T-cell (primary cell): ENCODE measurements at regions not wholly inside any gene's neighbourhood (a gene's known extent, or its start where the extent isn't known, plus 50 kb on each side); places are given as distances from the start of the nearest gene placed in this dataset.

Experiments
- ATAC-seq, 4 experiments: fragments of 200-7000 bp in 3 of 4; fragments of 150-1000 bp in 1 of 4; cut with Tn5 transposase; replicated peaks in 1 of 4; 1 replicate in 3 of 4; 2 replicates in 1 of 4; pipeline ENCODE4 v1.10.0; 2021; ENCODE audit warnings: moderate library complexity in 3 of 4, mild to moderate bottlenecking in 2 of 4, moderate number of reproducible peaks in 1 of 4
- CTCF ChIA-PET, 2 donors: fragments of 300-600 bp; sonication (Branson Sonifier 250); formaldehyde crosslinking; loops; one replicate each; lab custom pipeline; 2022; ENCODE audit warnings: antibody characterized with exemption in 2 of 2; lab: Charles Lee
- POLR2A ChIA-PET, 2 donors: fragments of 300-600 bp; sonication (Branson Sonifier 250); formaldehyde crosslinking; loops; one replicate each; lab custom pipeline; 2022; ENCODE audit warnings: antibody characterized with exemption in 2 of 2; lab: Charles Lee
- DNase-seq, 35 experiments: peaks; one replicate each; pipeline versions ENCODE4 v3.0.0 to v3.0.0-alpha.2; 2013 to 2023
- H3K27ac ChIP-seq: one replicate; pipeline ENCODE4 v1.5.1; 2013; ENCODE audit warnings: low read length
- H3K27me3 ChIP-seq, 2 experiments: replicated peaks in 1 of 2; 1 replicate in 1 of 2; 2 replicates in 1 of 2; pipeline versions ENCODE4 v1.6.1 to v1.7.0; 2013; ENCODE audit warnings: low read length in 1 of 2, mixed read lengths in 1 of 2; ENCODE audit not compliant: control insufficient read depth in 2 of 2, insufficient read depth in 2 of 2; ENCODE audit errors: extremely low read depth in 1 of 2
- H3K36me3 ChIP-seq, 2 donors: 1 replicate in 1 of 2; 2 replicates in 1 of 2; pipeline versions ENCODE4 v1.6.1 to v1.7.0; 2013; ENCODE audit warnings: low read length in 1 of 2; ENCODE audit not compliant: control insufficient read depth in 2 of 2, insufficient read depth in 1 of 2; ENCODE audit errors: extremely low read depth in 1 of 2
- H3K4me1 ChIP-seq, 2 experiments: 1 replicate in 1 of 2; 2 replicates in 1 of 2; pipeline versions ENCODE4 v1.6.1 to v1.7.0; 2013; ENCODE audit warnings: low read length in 2 of 2, mixed read lengths in 1 of 2; ENCODE audit not compliant: insufficient read depth in 2 of 2, control insufficient read depth in 1 of 2; ENCODE audit errors: extremely low read depth in 1 of 2
- H3K4me3 ChIP-seq, 2 donors: 1 replicate in 1 of 2; 2 replicates in 1 of 2; pipeline versions ENCODE4 v1.5.1 to v1.7.0; 2013; ENCODE audit warnings: mild to moderate bottlenecking in 2 of 2, low read length in 1 of 2, moderate library complexity in 1 of 2; ENCODE audit not compliant: control insufficient read depth in 1 of 2; ENCODE audit errors: extremely low read depth in 1 of 2
- H3K9me3 ChIP-seq: 2 replicates; pipeline ENCODE4 v1.7.0; 2013
- H3K27ac Mint-ChIP-seq, 2 donors: one replicate each; pipeline ENCODE4 v1.8.0; 2020 to 2021; ENCODE audit warnings: mild to moderate bottlenecking in 2 of 2, mixed read lengths in 2 of 2
- H3K27me3 Mint-ChIP-seq, 2 donors: one replicate each; pipeline ENCODE4 v1.8.0; 2021 to 2022; ENCODE audit warnings: mixed read lengths in 2 of 2
- H3K36me3 Mint-ChIP-seq: one replicate; pipeline ENCODE4 v1.8.0; 2021; ENCODE audit warnings: mixed read lengths
- H3K4me1 Mint-ChIP-seq, 3 donors: one replicate each; pipeline ENCODE4 v1.8.0; 2020 to 2022; ENCODE audit warnings: mixed read lengths in 3 of 3, mild to moderate bottlenecking in 1 of 3
- H3K4me3 Mint-ChIP-seq, 3 donors: one replicate each; pipeline ENCODE4 v1.8.0; 2020 to 2022; ENCODE audit warnings: mild to moderate bottlenecking in 3 of 3, mixed read lengths in 3 of 3, moderate library complexity in 3 of 3
- H3K9me3 Mint-ChIP-seq, 3 donors: one replicate each; pipeline ENCODE4 v1.8.0; 2020 to 2022; ENCODE audit warnings: mixed read lengths in 3 of 3
- WGBS: methylation state at CpG from one replicate; pipeline ENCODE4 v1.1.5; 2013; ENCODE audit warnings: missing lambda C conversion rate; ENCODE audit not compliant: insufficient coverage; 5-methylcytosine and 5-hydroxymethylcytosine counted together

GRCh38 chr5:166651234-166651633 lies 1640.2 kb upstream of the WWC1 start:
- peaks cover 8 to 11% (median 11%) of the 10 kb centered on the region in 3 donors for H3K9me3 Mint-ChIP-seq
- H3K27me3 Mint-ChIP-seq = no peaks in the 10 kb centered on the region
- Histone ChIP-seq H3K27ac (no peak overlapping the region), H3K9me3 (peaks cover 2% of the 10 kb centered on the region), H3K36me3 (no peaks in the 10 kb centered on the region), H3K4me3 (no peak overlapping the region), H3K4me1 (no peaks in the 10 kb centered on the region), H3K27me3 (no peaks in the 10 kb centered on the region)
- H3K36me3 Mint-ChIP-seq = no peaks in the 10 kb centered on the region
- no peak overlapping the region for H3K27ac Mint-ChIP-seq
- POLR2A ChIA-PET = no interaction called here
- H3K4me3 Mint-ChIP-seq = no peak overlapping the region
- H3K4me1 Mint-ChIP-seq = no peaks in the 10 kb centered on the region
- ATAC-seq (no peak), DNase-seq (no peak)
- CTCF ChIA-PET = no interaction called here
- no CpG with 5 or more reads among the region's 1 CpG for WGBS

- Histone ChIP-seq H3K9me3 (peaks cover 2% of the 10 kb centered on the region), H3K27ac (no peak overlapping the region), H3K36me3 (no peaks in the 10 kb centered on the region), H3K4me1 (no peaks in the 10 kb centered on the region), H3K4me3 (no peak overlapping the region), H3K27me3 (no peaks in the 10 kb centered on the region)
- Mint-ChIP-seq H3K4me1 (no peaks in the 10 kb centered on the region), H3K4me3 (no peak overlapping the region), H3K9me3 (peaks cover 16 to 30% (median 17%) of the 10 kb centered on the region in 3 donors), H3K27me3 (no peaks in the 10 kb centered on the region), H3K27ac (no peak overlapping the region), H3K36me3 (no peaks in the 10 kb centered on the region)
- 43% methylated on average over 1 of the region's 1 CpG for WGBS
- POLR2A ChIA-PET = no interaction called here
- ATAC-seq = no peak
- CTCF ChIA-PET = no interaction called here
- no peak for DNase-seq
Observed at GRCh38 chr5:166671811-166672210, 1619.6 kb upstream of the WWC1 start.

GRCh38 chr5:166672431-166672830 lies 1619.0 kb upstream of the WWC1 start:
- POLR2A ChIA-PET = no interaction called here
- H3K4me3 Mint-ChIP-seq = no peak overlapping the region

GRCh38 chr5:166677891-166678290 lies 1613.6 kb upstream of the WWC1 start:
- H3K4me3 ChIP-seq = no peak overlapping the region
- Mint-ChIP-seq H3K36me3 (no peaks in the 10 kb centered on the region), H3K4me1 (no peaks in the 10 kb centered on the region), H3K27me3 (no peaks in the 10 kb centered on the region), H3K4me3 (no peak overlapping the region), H3K27ac (no peak overlapping the region), H3K9me3 (peaks cover 10 to 24% (median 16%) of the 10 kb centered on the region in 3 donors)
- no peak overlapping the region for H3K27ac ChIP-seq
- no peak for ATAC-seq
- DNase-seq = no peak
- no peaks in the 10 kb centered on the region for H3K9me3 ChIP-seq
- CTCF ChIA-PET = no interaction called here
- no peaks in the 10 kb centered on the region for H3K4me1 ChIP-seq
- no peaks in the 10 kb centered on the region for H3K27me3 ChIP-seq
- POLR2A ChIA-PET = no interaction called here
- 20% methylated on average over 1 of the region's 2 CpGs for WGBS
- H3K36me3 ChIP-seq = no peaks in the 10 kb centered on the region

More at GRCh38 chr5:166672431-166672830, 1619.0 kb upstream of the WWC1 start:
- Histone ChIP-seq H3K4me3 (no peak overlapping the region), H3K9me3 (peaks cover 2% of the 10 kb centered on the region), H3K36me3 (no peaks in the 10 kb centered on the region), H3K4me1 (no peaks in the 10 kb centered on the region), H3K27me3 (no peaks in the 10 kb centered on the region), H3K27ac (no peak overlapping the region)
- CTCF ChIA-PET = no interaction called here
- Mint-ChIP-seq H3K27me3 (no peaks in the 10 kb centered on the region), H3K4me1 (no peaks in the 10 kb centered on the region), H3K36me3 (no peaks in the 10 kb centered on the region), H3K27ac (no peak overlapping the region), H3K9me3 (peaks cover 16 to 30% (median 17%) of the 10 kb centered on the region in 3 donors)
- DNase-seq = no peak
- no CpG with 5 or more reads among the region's 1 CpG for WGBS
- no peak for ATAC-seq

- H3K9me3 Mint-ChIP-seq = peaks cover 10 to 25% (median 16%) of the 10 kb centered on the region in 3 donors
- ChIA-PET CTCF (interaction anchor here in 1 of 2 donors (0.5 kb wide), 1 partner anchor 9 kb away, joined by 3 read pairs; no protein-coding TSS in a partner anchor), POLR2A (no interaction called here)
- H3K27me3 Mint-ChIP-seq = no peaks in the 10 kb centered on the region
- H3K27me3 ChIP-seq = no peaks in the 10 kb centered on the region
- H3K9me3 ChIP-seq = no peaks in the 10 kb centered on the region
- H3K4me3 Mint-ChIP-seq = no peak overlapping the region
- no peak overlapping the region for H3K27ac ChIP-seq
- ATAC-seq (no peak), DNase-seq (no peak)
- WGBS = 83% methylated on average over 4 of the region's 5 CpGs
- no peaks in the 10 kb centered on the region for H3K4me1 ChIP-seq
- H3K36me3 ChIP-seq = no peaks in the 10 kb centered on the region
- no peak overlapping the region for H3K27ac Mint-ChIP-seq
- no peaks in the 10 kb centered on the region for H3K4me1 Mint-ChIP-seq
- no peak overlapping the region for H3K4me3 ChIP-seq
- no peaks in the 10 kb centered on the region for H3K36me3 Mint-ChIP-seq
Observed at GRCh38 chr5:166679331-166679730, 1612.1 kb upstream of the WWC1 start.

GRCh38 chr5:166695326-166695725 lies 1596.1 kb upstream of the WWC1 start:
- ATAC-seq (no peak), DNase-seq (no peak)
- H3K27ac ChIP-seq = no peak overlapping the region
- ChIA-PET POLR2A (no interaction called here), CTCF (no interaction called here)
- WGBS = 92% methylated on average over 2 of the region's 4 CpGs
- H3K4me3 Mint-ChIP-seq = no peak overlapping the region
- no peaks in the 10 kb centered on the region for H3K9me3 ChIP-seq
- no peak overlapping the region for H3K4me3 ChIP-seq
- no peaks in the 10 kb centered on the region for H3K36me3 ChIP-seq
- no peaks in the 10 kb centered on the region for H3K4me1 ChIP-seq
- H3K27me3 ChIP-seq = no peaks in the 10 kb centered on the region
- H3K4me1 Mint-ChIP-seq = no peaks in the 10 kb centered on the region
- no peak overlapping the region for H3K27ac Mint-ChIP-seq
- peaks cover 11 to 16% (median 15%) of the 10 kb centered on the region in 3 donors for H3K9me3 Mint-ChIP-seq
- H3K27me3 Mint-ChIP-seq = no peaks in the 10 kb centered on the region
- no peaks in the 10 kb centered on the region for H3K36me3 Mint-ChIP-seq

- Mint-ChIP-seq H3K4me3 (no peak overlapping the region), H3K4me1 (no peaks in the 10 kb centered on the region), H3K9me3 (peaks cover 13 to 25% (median 19%) of the 10 kb centered on the region in 3 donors), H3K27ac (no peak overlapping the region), H3K27me3 (no peaks in the 10 kb centered on the region), H3K36me3 (no peaks in the 10 kb centered on the region)
- Histone ChIP-seq H3K4me3 (no peak overlapping the region), H3K27me3 (no peaks in the 10 kb centered on the region), H3K36me3 (no peaks in the 10 kb centered on the region), H3K27ac (no peak overlapping the region), H3K4me1 (no peaks in the 10 kb centered on the region), H3K9me3 (no peaks in the 10 kb centered on the region)
- POLR2A ChIA-PET = no interaction called here
- no peak for ATAC-seq
- WGBS = no CpG with 5 or more reads among the region's 3 CpGs
- no peak for DNase-seq
- CTCF ChIA-PET = no interaction called here
Observed at GRCh38 chr5:166708291-166708690, 1583.2 kb upstream of the WWC1 start.
